GM18867 (cell line): ENCODE measurements at regions not wholly inside any gene's neighbourhood (a gene's known extent, or its start where the extent isn't known, plus 50 kb on each side); places are given as distances from the start of the nearest gene placed in this dataset.

Source experiments
- ATAC-seq: cut with Tn5 transposase; IDR thresholded peaks from one replicate; pipeline ENCODE4 v1.9.1; 2021; ENCODE audit warnings: mild to moderate bottlenecking, moderate library complexity; ENCODE audit not compliant: unreplicated experiment

DNA sequence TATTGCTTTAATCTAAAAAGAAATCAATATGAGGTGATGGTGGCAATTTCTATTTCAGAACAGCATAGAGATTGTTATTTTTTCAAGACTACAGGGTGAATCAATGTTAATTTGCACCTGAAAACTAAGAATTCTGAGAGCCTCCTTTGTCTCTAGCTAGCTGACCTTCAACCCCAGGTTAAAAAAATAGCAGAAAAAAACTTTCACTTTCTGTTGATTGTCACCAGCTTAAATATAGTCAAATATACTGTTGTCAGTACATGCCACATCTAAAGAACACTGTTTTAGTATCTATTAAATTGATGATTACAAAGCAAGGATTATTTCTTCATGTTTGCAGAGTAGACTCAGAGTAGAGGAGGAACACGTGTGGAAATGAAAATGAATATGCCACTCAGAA lies 1371.4 kb downstream of the MAT2B start:
- no peak for ATAC-seq

DNA sequence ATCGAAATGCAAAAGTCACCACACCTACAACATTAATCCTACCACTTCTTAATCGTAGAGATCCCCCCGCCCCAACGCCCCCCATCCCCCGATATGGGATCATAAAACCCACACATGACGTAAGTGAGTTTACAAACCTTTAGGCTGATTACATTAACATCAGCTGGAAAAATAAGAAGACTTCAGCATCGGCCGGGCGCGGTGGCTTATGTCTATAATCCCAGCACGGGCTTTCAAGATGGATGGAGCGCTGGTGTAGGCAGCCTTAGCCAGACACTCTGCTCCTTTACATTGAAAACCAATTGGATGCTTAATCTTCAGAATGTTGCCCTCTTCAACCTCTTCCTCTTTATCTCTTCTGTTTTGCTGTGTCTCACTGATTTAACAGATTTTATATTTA lies 1376.0 kb downstream of the MAT2B start:
- ATAC-seq, result no peak

DNA sequence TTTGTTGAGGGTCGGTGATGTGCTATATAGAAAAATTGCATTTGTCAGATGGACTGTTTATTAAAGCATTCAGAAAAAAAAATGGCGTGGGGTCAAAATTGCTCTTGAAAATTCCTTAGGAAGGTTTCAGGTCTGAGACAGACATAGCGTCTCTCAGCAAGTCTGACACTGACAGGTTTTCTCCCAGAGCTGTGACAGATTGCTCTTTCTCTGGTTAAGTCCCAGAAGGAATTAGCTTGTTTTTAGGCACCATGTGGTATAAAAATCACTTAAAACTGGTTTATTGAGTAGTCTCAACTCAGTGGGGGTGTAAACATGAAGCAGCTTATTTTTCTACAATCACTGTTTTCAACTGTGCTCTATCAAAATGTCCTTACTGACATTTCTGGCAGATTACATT lies 1379.8 kb downstream of the MAT2B start:
- no peak for ATAC-seq

DNA sequence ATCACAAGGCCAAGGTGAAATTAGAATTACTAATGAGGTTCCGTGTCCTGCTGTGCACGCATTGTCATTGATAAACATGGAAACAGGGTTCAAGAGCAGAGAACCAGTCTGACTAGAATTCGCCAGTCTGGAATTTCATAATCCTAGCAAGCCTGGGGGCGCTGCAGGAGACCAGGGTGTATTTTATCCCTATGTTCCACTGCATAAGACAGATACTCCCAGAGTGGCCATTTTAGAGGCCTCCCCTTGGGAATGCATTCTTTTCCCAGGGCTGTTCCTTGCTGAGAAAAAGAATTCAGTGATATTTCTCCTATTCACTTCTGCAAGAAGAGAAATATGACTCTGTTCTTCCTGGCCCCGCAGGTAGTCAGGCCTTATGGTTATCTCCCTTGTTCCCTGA lies 1387.7 kb downstream of the MAT2B start:
- no peak for ATAC-seq

DNA sequence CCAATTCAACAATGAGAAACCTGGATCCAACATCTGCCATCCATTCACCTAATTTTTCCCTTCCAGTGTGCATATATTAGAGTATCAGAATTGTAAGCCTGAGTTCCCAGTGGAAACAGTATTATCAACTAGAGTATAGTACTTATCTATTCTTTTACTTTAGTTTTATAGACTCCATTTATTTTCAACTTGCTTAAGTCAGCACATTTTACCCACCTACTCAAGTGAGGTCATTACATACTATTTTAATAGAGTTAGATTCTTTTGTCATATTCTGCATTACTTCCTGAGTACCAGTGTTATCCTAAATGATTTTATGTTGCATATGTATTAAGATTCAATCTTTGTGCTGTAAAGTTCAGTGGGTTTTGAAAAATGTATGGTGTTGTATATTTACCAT lies 1393.3 kb downstream of the MAT2B start:
- ATAC-seq, result no peak

DNA sequence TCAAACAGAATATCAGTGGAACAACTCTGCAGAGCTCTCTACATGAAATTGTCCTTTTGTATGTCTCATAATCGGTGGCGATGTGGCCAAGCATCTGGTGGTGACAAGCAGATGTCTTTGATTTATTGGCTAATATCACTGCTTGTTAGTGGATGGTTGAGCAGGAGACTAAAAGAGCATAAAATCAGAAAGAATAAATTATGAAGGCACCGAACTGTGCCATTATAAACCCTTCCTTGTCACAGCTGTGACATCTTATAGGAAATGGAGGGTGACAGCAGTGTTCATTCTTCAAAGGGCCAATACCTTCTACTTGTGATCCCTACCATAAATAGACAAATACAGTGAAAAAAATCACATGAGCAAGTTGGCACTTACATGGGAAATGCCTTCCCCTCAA lies 1404.3 kb downstream of the MAT2B start:
- ATAC-seq, result no peak

DNA sequence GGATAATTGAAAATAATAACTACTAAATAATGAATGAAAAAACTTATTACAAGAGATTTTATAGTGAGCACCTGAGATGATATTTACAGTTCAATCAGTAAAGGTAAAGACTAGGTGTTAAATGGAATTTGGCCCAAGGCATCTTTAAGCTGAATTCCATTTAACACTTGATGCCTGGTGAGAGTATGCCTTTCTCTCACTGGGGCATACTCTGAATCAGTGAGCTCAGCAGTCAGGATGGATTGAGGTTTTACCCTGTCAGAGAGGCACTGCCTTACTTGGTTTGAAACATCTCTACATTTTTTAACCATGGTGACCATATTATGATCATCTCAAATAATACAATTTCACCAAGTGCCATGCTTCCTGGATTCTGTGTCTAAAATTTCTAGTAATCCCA lies 1416.3 kb downstream of the MAT2B start:
- ATAC-seq, result no peak

DNA sequence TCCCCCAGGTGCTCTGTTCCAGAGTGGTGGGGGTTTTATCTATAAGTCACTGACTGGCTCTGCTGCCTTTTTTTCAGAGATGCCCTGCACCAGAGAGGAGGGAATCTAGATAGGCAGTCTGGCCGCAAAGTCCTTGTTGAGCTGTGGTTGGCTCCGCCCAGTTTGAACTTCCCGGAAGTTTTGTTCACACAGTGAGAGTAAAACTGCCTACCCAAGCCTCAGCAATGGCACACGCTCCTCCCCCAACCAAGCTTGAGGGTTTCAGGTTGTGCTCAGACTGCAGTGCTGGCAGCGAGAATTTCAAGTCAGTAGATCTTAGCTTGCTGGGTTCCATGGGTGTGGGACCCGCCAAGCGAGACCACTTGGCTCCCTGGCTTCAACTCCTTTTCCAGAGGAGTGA lies 1428.6 kb downstream of the MAT2B start:
- ATAC-seq, result peak; percentile 73

DNA sequence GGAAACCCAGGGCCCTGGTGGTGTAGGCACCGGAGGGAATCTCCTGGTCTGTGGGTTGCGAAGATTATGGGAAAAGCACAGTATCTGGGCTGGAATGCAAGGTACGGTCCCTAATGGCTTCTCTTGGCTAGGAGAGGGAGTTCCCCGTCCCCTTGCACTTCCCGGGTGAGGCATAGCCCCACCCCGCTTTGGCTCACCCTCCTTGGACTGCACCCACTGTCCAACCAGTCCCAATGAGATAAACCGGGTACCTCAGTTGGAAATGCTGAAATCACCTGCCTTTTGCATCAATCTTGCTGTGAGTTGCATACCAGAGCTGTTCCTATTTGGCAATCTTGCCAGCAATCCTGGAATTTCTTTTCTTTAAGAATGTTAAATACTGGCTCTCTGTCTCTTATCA lies 1429.1 kb downstream of the MAT2B start:
- no peak for ATAC-seq

DNA sequence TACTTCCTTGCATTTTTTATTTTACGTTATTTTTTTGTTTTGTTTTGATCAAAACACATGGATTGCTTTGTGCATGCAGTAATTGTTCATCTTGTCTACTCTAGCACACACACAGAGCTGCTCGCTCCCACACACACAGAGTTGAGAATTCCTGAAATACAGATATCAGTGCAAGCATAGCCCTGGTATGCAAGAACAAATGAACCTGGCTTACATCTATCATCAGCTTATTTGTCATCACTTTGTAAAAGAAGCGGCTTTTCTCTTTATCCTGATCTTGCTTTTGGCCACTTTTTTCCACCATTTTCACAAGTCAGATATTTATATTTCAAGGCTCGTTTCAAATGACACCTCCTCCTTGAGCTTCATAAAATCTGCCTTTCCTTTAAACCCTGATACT lies 1435.7 kb downstream of the MAT2B start:
- ATAC-seq, result no peak

DNA sequence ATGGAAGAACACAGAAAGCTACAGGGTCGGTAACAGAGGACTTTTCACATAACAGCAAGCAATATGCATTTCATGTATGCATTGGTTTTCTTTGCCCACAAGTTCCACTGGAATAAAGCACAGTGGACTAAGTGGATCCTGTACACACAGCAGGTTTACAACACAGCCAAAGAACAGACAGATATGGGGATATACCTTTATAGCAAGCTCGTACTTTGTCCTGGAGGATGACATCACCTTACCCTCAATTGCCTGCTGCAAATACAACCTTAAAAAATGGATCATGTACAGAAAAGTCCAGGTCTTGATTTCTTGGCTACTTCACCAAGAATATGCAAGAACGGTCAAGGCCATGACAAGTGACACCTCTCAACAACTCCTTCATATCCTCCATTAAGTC lies 1445.5 kb downstream of the MAT2B start:
- ATAC-seq, result no peak

DNA sequence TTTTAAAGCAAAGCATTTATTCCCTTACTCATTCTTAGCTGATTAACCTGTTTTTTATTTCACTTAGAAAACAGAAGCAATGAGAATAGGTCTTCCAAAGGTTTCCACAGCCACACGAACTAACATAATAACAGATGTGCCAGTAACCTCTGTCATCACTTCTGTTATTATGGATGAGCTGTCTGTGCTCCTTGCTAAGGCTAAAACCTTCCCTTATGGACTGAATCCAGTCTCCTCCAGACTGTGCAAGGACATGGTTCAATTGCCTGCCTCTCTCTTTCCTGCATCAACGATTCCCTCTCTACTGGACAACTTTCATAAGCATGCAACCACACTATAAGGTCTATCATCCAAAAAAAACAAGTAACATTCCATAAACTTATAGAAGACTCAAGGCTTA lies 1446.2 kb downstream of the MAT2B start:
- no peak for ATAC-seq

DNA sequence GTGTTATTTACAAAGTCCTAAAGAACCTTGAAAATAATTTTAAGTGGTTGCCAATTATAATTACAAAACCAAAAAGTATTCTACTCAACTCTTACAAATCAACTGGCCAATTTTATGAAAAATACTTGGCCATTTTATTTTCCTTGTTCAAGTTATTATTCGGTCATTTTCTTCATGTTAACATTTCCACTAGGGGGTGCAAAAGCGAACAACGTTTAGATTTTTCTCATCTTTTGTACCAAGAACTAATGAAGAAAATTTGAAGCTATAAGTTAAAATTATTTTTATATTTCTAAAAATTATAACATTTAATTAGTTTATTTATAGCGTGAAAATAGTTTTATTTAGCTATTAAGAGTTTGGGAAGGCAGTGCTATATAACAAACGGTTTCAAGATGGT lies 1453.3 kb downstream of the MAT2B start:
- ATAC-seq, result no peak

DNA sequence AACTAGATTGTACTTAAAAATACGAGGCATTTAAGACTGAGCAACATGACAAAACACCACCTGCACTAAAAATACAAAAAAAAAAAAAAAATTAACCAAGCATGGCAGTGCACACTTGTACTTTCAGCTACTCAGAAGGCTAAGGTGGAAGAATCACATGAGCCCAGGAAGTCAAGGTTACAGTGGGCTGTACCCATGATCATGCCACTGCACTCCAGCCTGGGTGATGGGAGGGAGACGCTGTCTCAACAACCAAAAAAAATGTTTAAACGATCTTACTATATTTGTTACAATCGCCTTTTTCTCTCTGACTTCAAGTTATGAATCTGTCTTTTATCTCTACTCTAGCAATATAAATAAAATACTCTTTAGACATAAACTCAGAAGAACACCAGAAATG lies 1454.3 kb downstream of the MAT2B start:
- no peak for ATAC-seq

DNA sequence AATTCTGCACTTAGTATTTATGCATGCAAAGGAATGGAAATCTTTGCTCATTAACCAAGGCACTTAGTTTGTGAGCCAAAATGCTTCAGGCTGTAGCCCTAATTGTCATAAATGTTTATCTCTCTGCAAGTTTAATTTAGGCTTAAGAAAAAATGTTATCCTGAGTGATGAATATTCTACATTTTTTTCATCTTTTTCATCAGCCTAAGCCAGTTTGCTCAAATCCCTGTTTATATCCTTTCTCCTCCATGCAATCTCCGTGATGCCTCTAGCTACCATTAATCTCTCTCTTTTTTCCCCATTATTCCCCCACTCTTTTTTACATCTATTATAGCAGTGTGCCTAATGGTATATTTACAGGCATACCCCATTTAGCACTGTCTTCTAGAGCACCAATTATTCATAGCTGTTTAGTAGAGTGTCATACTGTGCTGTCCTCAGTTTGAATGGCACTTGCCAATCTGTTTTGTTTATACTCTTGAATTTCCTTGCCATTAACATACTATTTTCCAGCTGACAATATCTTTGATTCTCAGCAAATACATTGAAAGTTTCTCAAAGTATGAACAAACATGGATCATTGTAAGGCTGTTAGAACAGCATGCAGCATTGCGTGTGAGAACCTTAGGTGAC lies 1457.0 kb downstream of the MAT2B start:
- no peak for ATAC-seq

DNA sequence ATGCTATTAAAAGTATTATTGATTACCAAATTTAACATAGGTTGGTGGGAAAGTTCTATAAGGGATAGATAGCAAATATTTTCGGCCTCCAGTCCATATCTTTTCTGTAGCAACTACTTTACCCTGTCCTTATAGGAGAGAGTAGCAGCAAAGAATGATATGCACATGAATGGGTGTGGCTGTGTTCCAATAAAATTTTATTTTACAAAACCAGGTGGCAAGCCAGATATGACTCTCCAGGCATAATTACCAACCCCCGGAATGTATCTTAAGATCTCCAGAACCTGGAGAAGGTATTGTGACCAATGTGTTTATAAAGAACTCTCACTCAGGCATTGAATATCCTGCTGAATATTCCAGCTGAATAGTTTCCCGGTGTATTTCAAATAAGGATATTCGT lies 1461.2 kb downstream of the MAT2B start:
- ATAC-seq, result no peak

DNA sequence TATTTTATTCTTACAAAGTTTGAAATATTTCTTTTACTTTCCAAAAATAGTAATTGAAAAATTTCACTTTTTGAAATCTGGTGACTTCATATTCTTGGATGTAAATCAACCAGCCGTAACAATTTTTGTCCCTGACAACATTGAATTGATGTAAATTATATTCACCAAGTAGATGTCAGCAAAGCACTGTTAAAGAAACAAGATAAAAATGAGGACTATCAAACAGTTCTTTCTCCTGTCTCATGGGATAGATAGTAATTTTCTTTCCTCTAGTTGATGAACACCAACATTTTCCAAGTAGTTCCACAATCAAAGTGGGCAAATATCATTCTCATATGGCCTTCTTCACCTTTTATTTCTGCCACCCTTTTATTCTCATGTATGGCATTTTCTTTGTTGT lies 1461.9 kb downstream of the MAT2B start:
- ATAC-seq, result no peak

DNA sequence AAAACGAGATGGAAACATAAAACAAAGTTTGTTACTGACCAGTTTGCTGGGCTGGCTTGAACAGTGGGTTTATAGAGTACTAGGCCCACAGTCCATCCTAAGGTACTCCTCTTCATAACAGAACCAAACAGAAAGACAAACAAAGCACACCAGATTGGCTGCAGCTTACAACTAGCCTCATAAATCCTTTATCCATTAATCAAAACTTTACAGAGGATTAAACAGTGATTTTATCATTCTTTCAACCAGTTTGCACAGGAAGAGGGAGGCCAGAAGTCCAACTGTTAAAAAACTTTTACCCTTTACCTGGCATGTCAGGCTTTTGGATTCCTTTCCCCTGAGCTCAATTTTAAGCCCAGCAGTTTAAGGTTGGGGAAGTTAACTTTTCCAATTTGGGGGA lies 1467.6 kb downstream of the MAT2B start:
- ATAC-seq, result no peak

DNA sequence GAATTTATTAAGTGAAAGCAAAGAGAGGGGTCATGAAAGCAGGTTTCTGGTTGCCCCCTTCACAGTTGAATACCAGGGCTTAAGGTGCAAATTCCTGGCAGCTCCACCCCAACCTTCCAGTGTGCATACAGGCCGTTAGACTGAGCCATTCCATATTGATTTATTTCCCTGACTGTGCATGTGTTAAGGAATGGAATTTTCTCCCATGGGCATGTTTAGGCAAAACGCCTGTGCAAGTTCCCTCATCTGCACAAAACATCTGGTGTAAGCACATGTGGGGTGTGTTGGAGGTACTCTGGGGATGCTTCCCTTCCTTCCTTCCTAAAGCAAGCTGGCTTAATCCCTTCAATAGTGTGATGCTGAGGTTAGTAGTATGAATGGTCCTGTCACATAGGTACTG lies 1470.6 kb downstream of the MAT2B start:
- no peak for ATAC-seq

DNA sequence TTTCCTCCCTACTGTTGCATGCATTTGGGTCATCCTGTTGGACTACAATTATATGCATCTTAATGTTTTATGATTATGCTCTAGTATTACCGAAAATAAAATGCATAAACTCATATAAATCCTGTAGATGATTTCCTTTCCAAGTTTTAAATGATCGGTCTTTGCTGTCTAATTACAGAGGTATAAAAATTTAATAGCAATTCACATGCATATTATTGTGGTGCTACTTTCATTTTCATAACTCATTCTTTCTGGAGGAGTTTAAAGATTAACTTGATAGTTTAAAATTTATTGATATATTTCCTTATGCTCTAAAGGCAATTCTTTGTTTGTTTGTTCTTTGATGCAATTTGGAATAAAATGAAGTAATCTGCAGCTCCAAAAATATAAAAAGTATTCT lies 1475.1 kb downstream of the MAT2B start:
- ATAC-seq, result no peak

DNA sequence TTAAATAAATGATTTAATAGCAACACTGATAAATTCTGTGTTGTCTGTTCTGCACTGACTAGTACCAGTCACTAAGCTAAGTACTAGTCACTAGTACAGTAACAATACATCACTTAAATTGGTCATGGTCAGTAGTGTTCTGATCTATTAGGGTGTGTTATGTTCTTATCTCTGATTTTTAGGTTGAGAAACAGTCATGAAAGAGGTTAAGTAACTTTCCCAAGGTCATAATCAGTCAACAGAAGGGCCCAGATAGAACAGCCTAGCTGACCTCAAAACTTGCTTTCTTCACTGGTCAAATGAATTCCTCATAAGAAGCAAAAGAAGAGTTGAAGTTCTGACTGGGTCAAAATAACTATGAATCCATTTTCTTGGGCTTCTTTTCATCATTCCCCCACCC lies 1492.7 kb downstream of the MAT2B start:
- ATAC-seq, result no peak

DNA sequence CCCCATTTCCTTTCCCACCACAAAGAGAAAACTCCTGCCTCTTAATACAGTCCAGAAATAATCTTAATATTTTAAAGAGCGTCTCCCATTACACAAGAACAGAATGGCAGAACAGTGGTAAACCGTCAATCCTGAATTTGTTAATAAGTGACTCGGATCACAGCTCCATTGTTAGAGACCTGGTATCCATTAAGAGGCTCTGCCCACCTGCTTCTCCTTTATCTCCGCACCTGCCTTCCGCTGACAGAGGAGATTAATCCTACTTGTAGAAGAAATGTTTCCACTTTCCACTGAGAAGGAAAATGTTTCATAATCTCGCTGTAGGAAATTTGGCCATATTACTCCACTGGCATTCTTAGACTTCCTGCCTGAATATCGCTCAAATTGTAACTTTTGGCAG lies 1493.2 kb downstream of the MAT2B start:
- no peak for ATAC-seq

DNA sequence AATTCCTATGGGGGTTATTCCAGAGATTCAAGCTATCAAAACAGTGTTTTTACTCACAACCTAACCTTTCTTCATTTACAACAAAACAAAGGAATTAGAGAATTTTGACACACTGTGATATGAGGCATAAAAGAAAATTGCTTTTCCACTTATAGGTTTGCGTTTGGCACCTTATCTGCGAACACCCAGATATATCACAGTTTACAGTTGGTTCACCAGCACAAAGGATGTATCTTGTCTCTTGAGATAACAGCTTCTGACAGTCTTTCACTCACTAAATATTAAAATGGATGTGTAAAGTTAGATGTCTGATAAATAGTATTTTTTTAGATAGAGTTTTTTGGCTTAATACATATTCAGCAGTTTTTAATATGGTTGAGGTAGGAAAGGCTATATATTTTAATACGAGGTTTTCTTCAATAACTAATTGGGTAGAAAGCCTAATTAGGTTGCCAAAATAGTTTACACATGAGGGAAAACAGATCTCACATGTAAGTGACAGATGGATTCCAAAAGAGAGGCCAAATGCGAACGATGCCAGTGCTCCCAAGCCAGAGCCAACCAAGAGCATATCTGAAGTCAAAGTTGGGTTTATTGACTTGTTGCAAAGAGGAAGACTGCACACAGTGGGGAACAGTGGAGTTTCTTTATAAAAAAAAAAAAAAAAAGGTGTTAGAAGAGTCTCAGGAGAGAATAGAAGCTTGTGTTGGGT lies 1495.2 kb downstream of the MAT2B start:
- no peak for ATAC-seq
